ENCODE measurements at regions not wholly inside any gene's neighbourhood (a gene's known extent, or its start where the extent isn't known, plus 50 kb on each side); places are given as distances from the start of the nearest gene placed in this dataset.

DNA sequence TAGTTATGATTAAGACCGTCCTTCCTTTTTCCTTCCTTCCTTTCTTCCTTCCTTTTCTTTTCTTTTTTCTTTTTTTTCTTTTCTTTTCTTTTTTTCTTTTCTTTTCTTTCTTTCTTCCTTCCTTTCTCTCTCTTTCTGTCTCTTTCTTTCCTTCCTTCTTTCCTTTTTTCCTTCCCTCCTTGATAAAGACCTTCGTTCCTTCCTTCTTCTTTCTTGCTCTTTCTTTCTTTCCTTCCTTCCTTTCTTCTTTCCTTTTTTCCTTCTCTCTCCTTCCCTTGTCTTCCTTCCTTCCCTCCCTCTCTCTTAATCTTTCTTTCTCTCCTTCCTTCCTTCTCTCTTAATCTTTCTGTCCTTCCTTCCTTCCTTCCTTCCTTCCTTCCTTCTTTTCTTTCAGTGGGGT is 130.9 kb downstream of the PAPOLA start:
- Histone ChIP-seq H3K4me3 (no peak overlapping the region), H3K27ac (no peak overlapping the region), H3K36me3 (no peaks in the 10 kb centered on the region), H3K4me1 (no peaks in the 10 kb centered on the region), H3K27me3 (no peaks in the 10 kb centered on the region), H3K9me3 (peaks cover 0 to 10% (median 0%) of the 10 kb centered on the region in 4 donors)
- WGBS, 2 donors: 50 to 63% methylated on average over 2 of the region's 2 CpGs
- no peak for DNase-seq (ENCODE audit: low spot score in 2 of 2)
- TF ChIP-seq EP300 (IDR thresholded peaks at IDR 0.05): no peak
- no peak for TF ChIP-seq POLR2A (IDR thresholded peaks at IDR 0.05)
- TF ChIP-seq, protein P1, sequence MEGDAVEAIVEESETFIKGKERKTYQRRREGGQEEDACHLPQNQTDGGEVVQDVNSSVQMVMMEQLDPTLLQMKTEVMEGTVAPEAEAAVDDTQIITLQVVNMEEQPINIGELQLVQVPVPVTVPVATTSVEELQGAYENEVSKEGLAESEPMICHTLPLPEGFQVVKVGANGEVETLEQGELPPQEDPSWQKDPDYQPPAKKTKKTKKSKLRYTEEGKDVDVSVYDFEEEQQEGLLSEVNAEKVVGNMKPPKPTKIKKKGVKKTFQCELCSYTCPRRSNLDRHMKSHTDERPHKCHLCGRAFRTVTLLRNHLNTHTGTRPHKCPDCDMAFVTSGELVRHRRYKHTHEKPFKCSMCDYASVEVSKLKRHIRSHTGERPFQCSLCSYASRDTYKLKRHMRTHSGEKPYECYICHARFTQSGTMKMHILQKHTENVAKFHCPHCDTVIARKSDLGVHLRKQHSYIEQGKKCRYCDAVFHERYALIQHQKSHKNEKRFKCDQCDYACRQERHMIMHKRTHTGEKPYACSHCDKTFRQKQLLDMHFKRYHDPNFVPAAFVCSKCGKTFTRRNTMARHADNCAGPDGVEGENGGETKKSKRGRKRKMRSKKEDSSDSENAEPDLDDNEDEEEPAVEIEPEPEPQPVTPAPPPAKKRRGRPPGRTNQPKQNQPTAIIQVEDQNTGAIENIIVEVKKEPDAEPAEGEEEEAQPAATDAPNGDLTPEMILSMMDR (IDR thresholded peaks at IDR 0.05): no peak

DNA sequence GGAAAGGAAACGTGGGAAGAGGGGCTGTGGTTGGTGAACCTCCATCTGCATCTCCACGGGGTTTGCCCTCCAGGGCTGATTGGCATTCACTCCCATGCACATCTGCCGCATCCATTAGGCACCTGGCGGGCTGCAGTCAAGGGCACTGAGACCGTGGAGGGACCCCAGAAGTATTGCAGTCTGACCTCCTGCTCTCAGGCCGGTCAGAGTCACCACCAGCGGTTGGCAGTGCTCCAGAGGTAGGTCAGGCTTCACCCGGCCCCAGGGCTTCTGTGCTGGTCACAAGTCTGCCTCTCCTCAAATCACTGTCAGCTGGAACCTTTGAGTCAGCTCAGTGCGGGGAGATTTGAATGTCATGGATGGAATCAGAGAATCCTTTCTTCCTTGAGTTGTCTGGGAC is 132.3 kb downstream of the PAPOLA start:
- Histone ChIP-seq H3K27me3 (no peaks in the 10 kb centered on the region), H3K9me3 (peaks cover 0 to 10% (median 0%) of the 10 kb centered on the region in 4 donors), H3K4me1 (no peaks in the 10 kb centered on the region), H3K36me3 (no peaks in the 10 kb centered on the region), H3K4me3 (no peak overlapping the region), H3K27ac (no peak overlapping the region)
- TF ChIP-seq EP300 (IDR thresholded peaks at IDR 0.05): no peak
- TF ChIP-seq POLR2A (IDR thresholded peaks at IDR 0.05): no peak
- TF ChIP-seq, protein P1 (IDR thresholded peaks at IDR 0.05): no peak
- WGBS, 2 donors: 56 to 82% methylated on average over 7 to 9 of the region's 9 CpGs
- no peak for DNase-seq (ENCODE audit: low spot score in 2 of 2)

DNA sequence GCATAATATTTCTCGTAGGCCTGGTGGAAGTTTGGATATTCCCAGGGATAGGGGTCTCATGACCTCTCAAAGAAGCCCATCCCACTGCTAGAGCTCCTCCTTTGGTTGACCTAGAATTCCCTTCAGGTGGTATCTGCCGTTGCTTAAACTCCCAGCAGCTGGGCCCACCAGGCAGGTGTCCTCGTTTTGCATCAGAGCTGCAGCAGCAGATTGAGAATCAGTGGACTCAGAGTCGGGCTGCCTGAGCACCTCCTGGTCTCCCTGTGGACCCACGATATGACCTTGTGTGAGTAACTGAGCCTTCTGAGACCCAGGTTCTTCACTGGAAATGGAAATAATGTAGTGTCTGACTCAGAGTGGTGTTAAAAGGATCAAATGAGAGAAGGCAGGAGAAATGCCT is 132.7 kb downstream of the PAPOLA start:
- H3K27me3 ChIP-seq: no peaks in the 10 kb centered on the region
- no peak for DNase-seq (ENCODE audit: low spot score in 2 of 2)
- no peak overlapping the region for H3K4me3 ChIP-seq
- H3K9me3 ChIP-seq: peaks cover 0 to 6% (median 0%) of the 10 kb centered on the region in 4 donors
- 72 to 79% methylated on average over 5 of the region's 5 CpGs for WGBS, 2 donors
- no peak overlapping the region for H3K27ac ChIP-seq
- H3K4me1 ChIP-seq: no peaks in the 10 kb centered on the region
- H3K36me3 ChIP-seq: no peaks in the 10 kb centered on the region
- TF ChIP-seq, protein P1 (IDR thresholded peaks at IDR 0.05): no peak
- TF ChIP-seq POLR2A (IDR thresholded peaks at IDR 0.05): no peak
- TF ChIP-seq EP300 (IDR thresholded peaks at IDR 0.05): no peak

DNA sequence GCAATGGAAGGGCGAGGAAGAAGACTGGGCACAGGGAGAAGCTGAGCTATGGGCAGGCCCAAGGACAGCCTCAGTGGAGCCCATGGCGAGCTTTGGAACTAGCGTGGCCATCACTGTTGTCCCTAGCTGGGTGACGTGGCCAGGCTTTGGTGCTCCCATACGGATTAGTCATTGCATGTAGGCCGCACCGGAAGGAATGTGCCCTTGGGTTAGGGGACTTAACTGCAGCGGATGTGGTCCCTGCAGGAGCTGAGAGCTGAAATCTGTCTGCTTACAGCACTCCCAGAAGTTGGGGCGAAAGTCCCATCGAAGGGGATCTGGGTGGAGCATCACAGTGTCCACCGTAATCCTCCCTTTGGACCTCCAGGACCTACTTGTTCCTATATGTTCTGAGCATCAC is 133.7 kb downstream of the PAPOLA start:
- 74 to 84% methylated on average over 11 of the region's 11 CpGs for WGBS, 2 donors
- no peaks in the 10 kb centered on the region for H3K4me1 ChIP-seq
- no peak overlapping the region for H3K27ac ChIP-seq
- DNase-seq (ENCODE audit: low spot score in 2 of 2): no peak
- H3K36me3 ChIP-seq: no peaks in the 10 kb centered on the region
- H3K4me3 ChIP-seq: no peak overlapping the region
- TF ChIP-seq POLR2A (IDR thresholded peaks at IDR 0.05) (no peak), EP300 (IDR thresholded peaks at IDR 0.05) (no peak)
- TF ChIP-seq, protein P1 (IDR thresholded peaks at IDR 0.05): no peak
- no peaks in the 10 kb centered on the region for H3K9me3 ChIP-seq
- H3K27me3 ChIP-seq: no peaks in the 10 kb centered on the region

DNA sequence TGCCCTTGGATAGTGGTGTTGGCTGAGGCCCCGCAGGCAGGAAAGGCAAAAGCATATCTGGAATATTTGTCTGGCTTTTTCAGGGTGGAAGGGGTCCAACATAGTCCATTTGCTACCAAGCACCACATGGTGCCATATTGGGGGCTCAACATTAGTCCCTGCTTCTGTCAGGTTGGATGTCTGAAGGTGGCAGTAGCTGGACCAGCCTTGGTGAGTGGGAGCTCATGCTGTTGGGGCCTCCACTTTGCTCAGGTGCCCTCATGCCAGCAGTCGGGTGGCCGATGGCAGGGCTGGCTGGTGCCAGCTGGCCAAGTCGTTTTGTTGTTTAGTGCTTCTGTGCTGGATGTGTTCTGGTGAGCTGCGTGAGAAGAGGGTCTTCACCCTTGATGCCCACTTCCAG is 135.3 kb downstream of the PAPOLA start:
- no peaks in the 10 kb centered on the region for H3K36me3 ChIP-seq
- no peaks in the 10 kb centered on the region for H3K27me3 ChIP-seq
- TF ChIP-seq, protein P1 (IDR thresholded peaks at IDR 0.05): no peak
- TF ChIP-seq EP300 (IDR thresholded peaks at IDR 0.05): no peak
- TF ChIP-seq POLR2A (IDR thresholded peaks at IDR 0.05): no peak
- 87% methylated on average over 5 of the region's 5 CpGs for WGBS, 2 donors
- no peaks in the 10 kb centered on the region for H3K4me1 ChIP-seq
- no peak overlapping the region for H3K27ac ChIP-seq
- no peak for DNase-seq (ENCODE audit: low spot score in 2 of 2)
- no peak overlapping the region for H3K4me3 ChIP-seq
- H3K9me3 ChIP-seq: no peaks in the 10 kb centered on the region
